Gastroesophageal sphincter (tissue), 4 donors: ENCODE measurements at regions not wholly inside any gene's neighbourhood (a gene's known extent, or its start where the extent isn't known, plus 50 kb on each side); places are given as distances from the start of the nearest gene placed in this dataset.
A peak's percentile ranks its signal among the peaks of the same experiment; 100 is the strongest.

ENCODE experiments used
- ATAC-seq: fragments of 150-250 bp; one replicate; pipeline ENCODE4 v1.9.1; 2016; ENCODE audit warnings: mild to moderate bottlenecking, moderate library complexity
- H3K27ac ChIP-seq, 4 donors: fragments of 200-600 bp; sonication (generic) in 3 of 4; 1 replicate in 3 of 4; 2 replicates in 1 of 4; pipeline ENCODE4 v1.5.1; 2016 to 2019
- H3K27me3 ChIP-seq: fragments of 200-600 bp; sonication (generic); one replicate; pipeline ENCODE4 v1.5.1; 2019
- H3K36me3 ChIP-seq, 2 donors: fragments of 200-600 bp; sonication (generic); one replicate each; pipeline ENCODE4 v1.5.1; 2019; ENCODE audit warnings: control low read depth in 1 of 2
- H3K4me1 ChIP-seq, 3 donors: fragments of 200-600 bp; sonication (generic); 1 replicate in 2 of 3; 2 replicates in 1 of 3; pipeline ENCODE4 v1.5.1; 2016 to 2019; ENCODE audit warnings: control low read depth in 2 of 3
- H3K4me3 ChIP-seq, 2 donors: fragments of 200-600 bp; sonication (generic); one replicate each; pipeline ENCODE4 v1.5.1; 2019; ENCODE audit warnings: mild to moderate bottlenecking in 1 of 2, moderate library complexity in 1 of 2
- H3K9me3 ChIP-seq, 3 donors: fragments of 200-600 bp; sonication (generic); one replicate each; pipeline ENCODE4 v1.5.1; 2017 to 2019; ENCODE audit warnings: control low read depth in 2 of 3
- EP300 ChIP-seq: sonication (generic); formaldehyde crosslinking; IDR thresholded peaks from one replicate; pipeline ENCODE4 v1.6.1; 2017; ENCODE audit warnings: antibody characterized with exemption, mild to moderate bottlenecking
- POLR2A ChIP-seq, 2 donors: fragments of 450-650 bp; IDR thresholded peaks; one replicate each; pipeline ENCODE4 v1.6.1; 2017; ENCODE audit warnings: antibody characterized with exemption in 2 of 2, mild to moderate bottlenecking in 2 of 2, moderate library complexity in 1 of 2
- POLR2AphosphoS5 ChIP-seq: sonication (generic); formaldehyde crosslinking; IDR thresholded peaks from one replicate; pipeline ENCODE4 v1.6.1; 2017; ENCODE audit warnings: antibody characterized with exemption
- WGBS, 2 donors: methylation state at CpG; one replicate each; pipeline ENCODE4 v1.1.5; 2018; ENCODE audit warnings: low coverage in 1 of 2; 5-methylcytosine and 5-hydroxymethylcytosine counted together
- TF ChIP-seq, protein P1 (sequence below), 4 experiments: fragments of 200-600 bp in 2 of 4; fragments of 450-650 bp in 2 of 4; sonication (generic) in 1 of 4; IDR thresholded peaks; one replicate each; pipeline ENCODE4 v1.5.1; 2017 to 2019; ENCODE audit warnings: antibody characterized with exemption in 4 of 4, mild to moderate bottlenecking in 2 of 4, moderate library complexity in 2 of 4

DNA sequence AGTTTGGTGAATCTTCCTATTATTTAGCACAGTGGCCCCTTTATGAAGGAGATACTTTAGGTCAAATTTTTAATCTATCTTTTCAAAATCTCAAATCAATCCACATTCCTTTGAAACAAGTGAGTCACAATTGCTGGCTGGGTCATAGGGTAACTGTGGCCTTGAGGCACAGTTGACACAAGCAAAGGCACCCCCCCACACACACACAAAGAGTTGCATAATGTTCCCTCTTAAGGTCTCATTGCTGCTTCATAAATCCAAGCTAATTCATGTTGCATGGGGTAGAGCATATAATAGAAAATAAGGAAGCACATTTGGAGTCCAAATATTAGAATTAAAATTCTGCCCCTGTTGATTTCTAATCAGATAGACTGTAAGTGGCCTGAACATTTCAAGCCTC is 171.5 kb downstream of the DLEU7 start:
- no peaks in the 10 kb centered on the region for H3K9me3 ChIP-seq
- ATAC-seq, result no peak
- no peaks in the 10 kb centered on the region for H3K36me3 ChIP-seq
- H3K27me3 ChIP-seq, result no peaks in the 10 kb centered on the region
- TF ChIP-seq, protein P1, sequence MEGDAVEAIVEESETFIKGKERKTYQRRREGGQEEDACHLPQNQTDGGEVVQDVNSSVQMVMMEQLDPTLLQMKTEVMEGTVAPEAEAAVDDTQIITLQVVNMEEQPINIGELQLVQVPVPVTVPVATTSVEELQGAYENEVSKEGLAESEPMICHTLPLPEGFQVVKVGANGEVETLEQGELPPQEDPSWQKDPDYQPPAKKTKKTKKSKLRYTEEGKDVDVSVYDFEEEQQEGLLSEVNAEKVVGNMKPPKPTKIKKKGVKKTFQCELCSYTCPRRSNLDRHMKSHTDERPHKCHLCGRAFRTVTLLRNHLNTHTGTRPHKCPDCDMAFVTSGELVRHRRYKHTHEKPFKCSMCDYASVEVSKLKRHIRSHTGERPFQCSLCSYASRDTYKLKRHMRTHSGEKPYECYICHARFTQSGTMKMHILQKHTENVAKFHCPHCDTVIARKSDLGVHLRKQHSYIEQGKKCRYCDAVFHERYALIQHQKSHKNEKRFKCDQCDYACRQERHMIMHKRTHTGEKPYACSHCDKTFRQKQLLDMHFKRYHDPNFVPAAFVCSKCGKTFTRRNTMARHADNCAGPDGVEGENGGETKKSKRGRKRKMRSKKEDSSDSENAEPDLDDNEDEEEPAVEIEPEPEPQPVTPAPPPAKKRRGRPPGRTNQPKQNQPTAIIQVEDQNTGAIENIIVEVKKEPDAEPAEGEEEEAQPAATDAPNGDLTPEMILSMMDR (IDR thresholded peaks at IDR 0.05), result no peak
- no peak for TF ChIP-seq POLR2A (IDR thresholded peaks at IDR 0.05)
- no peak overlapping the region for H3K4me3 ChIP-seq
- H3K4me1 ChIP-seq, result no peaks in the 10 kb centered on the region
- no peak overlapping the region for H3K27ac ChIP-seq

DNA sequence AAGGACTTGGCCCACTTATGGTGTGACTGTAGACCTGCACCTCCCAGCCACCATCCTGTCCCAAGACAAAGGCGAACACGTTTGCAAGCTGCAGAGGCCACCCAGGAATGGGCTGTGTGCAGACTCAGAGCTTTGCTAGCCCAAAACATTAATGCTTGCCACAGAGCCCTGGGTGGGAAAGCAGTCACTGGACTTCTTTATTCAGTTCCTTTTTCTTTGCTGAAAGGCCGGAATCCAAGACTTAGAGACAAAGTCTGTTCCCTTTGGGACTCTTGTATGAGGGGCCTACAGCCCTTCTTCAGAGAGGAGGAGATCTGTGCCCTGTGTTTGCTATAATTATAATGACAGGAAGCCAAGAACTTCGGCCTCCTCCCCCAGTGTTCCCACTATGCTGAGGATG is 167.8 kb downstream of the DLEU7 start:
- WGBS, 2 donors, result 80 to 100% methylated on average over 1 to 2 of the region's 4 CpGs
- Histone ChIP-seq H3K4me3 (no peak overlapping the region), H3K27ac (no peak overlapping the region), H3K27me3 (no peaks in the 10 kb centered on the region), H3K9me3 (no peaks in the 10 kb centered on the region), H3K36me3 (no peaks in the 10 kb centered on the region), H3K4me1 (no peaks in the 10 kb centered on the region)
- TF ChIP-seq, protein P1 (IDR thresholded peaks at IDR 0.05), result no peak
- TF ChIP-seq POLR2AphosphoS5, result no peak
- no peak for TF ChIP-seq POLR2A (IDR thresholded peaks at IDR 0.05)
- no peak for TF ChIP-seq EP300
- ATAC-seq, result no peak

DNA sequence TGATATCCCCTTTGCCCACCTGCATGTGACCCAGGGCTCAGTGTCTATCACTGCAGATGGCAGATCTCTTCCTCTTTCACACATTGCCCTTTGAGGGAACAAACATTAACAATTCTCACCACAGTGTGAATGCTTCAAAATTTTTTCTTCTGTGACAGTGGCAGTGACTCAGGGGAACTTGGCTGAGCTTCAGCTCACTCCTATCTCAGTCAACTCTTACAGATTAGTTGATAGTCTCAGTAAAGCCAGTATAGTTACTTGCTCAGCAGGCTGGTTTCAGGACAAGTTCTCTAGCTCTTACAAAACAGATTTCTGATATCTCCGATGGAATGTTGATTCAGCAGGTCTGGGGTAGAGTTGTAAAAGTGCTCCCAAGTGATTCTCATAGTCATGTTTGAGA is 166.9 kb downstream of the DLEU7 start:
- Histone ChIP-seq H3K27ac (no peak overlapping the region), H3K4me1 (no peaks in the 10 kb centered on the region), H3K4me3 (no peak overlapping the region), H3K27me3 (no peaks in the 10 kb centered on the region), H3K9me3 (no peaks in the 10 kb centered on the region), H3K36me3 (no peaks in the 10 kb centered on the region)
- no peak for ATAC-seq
- WGBS, 2 donors, result no CpG with 5 or more reads among the region's 1 CpG
- TF ChIP-seq POLR2AphosphoS5 (no peak), POLR2A (IDR thresholded peaks at IDR 0.05) (no peak), EP300 (no peak)
- TF ChIP-seq, protein P1 (IDR thresholded peaks at IDR 0.05), result no peak

DNA sequence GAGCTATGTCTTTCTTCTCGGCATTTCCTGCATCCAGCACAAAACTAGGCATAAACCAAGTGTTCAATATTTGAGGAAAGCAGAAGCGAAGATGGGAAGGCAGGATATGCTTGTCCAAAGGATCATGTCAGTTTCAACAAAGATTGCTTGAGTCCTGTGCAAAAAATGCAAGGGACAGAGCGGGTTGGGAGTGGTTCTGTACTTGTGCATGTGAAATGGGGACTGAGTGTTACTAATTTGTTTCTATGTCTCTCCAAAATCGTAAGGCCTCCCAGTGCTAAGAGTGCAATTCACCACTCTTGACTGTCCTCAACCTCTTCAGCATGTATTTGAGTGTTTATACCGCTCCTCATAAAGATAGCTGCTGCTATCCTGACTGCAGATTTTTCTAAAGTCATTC is 166.2 kb downstream of the DLEU7 start:
- H3K27ac ChIP-seq, result no peak overlapping the region
- no peaks in the 10 kb centered on the region for H3K36me3 ChIP-seq
- TF ChIP-seq POLR2AphosphoS5, result no peak
- TF ChIP-seq, protein P1 (IDR thresholded peaks at IDR 0.05), result no peak
- no peak overlapping the region for H3K4me3 ChIP-seq
- H3K27me3 ChIP-seq, result no peaks in the 10 kb centered on the region
- H3K9me3 ChIP-seq, result no peaks in the 10 kb centered on the region
- 78 to 87% methylated on average over 4 to 5 of the region's 5 CpGs for WGBS, 2 donors
- ATAC-seq, result no peak
- no peaks in the 10 kb centered on the region for H3K4me1 ChIP-seq

DNA sequence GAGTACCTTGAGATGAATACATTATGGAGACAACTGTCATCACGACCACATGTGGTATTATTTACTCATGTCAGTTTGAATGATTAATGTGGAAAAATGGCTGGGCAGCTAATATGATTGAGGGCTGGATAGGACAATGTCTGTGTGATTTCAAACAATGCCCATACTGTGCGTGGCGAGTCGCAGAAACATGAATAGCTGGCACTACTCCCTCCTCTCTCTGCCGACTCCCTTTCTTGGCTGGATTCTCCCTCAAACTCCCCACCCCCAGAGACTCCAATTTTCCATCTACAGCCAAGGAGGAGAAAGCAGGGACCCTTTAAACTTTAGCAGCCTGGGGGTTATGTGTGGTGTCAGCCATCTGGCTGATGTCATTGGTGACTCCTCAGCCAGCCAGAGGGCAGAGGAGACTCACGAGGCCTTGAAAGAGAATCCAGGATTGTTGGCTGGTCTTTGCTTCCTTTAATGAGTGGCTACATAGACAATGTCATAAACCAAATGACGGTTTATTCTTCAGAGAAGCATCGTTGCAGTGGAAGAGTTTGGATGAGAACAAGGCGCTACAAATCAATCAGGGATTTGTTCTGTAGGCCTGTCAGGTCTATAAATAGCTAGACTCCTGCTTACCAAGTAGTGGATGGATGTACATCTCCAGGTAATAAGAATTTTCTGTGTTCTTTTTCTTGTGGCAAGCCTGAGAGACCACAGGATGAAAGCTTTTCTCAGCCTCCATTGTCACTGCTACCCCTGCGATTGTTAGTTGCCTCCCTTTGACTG is 165.6 kb downstream of the DLEU7 start:
- Histone ChIP-seq H3K27me3 (no peaks in the 10 kb centered on the region), H3K9me3 (no peaks in the 10 kb centered on the region), H3K4me1 (no peaks in the 10 kb centered on the region), H3K27ac (peak overlapping the region in 2 of 4 donors; percentile 19 to 42), H3K4me3 (no peak overlapping the region), H3K36me3 (no peaks in the 10 kb centered on the region)
- 40 to 60% methylated on average over 5 to 6 of the region's 10 CpGs for WGBS, 2 donors
- peak; percentile 25 for ATAC-seq
- TF ChIP-seq POLR2AphosphoS5, result no peak
- TF ChIP-seq, protein P1 (IDR thresholded peaks at IDR 0.05), result no peak
- no peak for TF ChIP-seq EP300
- no peak for TF ChIP-seq POLR2A (IDR thresholded peaks at IDR 0.05)
